C4-2B (cell line): ENCODE measurements at regions not wholly inside any gene's neighbourhood (a gene's known extent, or its start where the extent isn't known, plus 50 kb on each side); places are given as distances from the start of the nearest gene placed in this dataset.

Experiments used
- CTCF ChIP-seq: fragments of 450-650 bp; conservative IDR thresholded peaks from 2 replicates; pipeline ENCODE4 v1.5.1; 2017; ENCODE audit warnings: mild to moderate bottlenecking
- ZFX ChIP-seq: fragments of 450-650 bp; IDR thresholded peaks from 2 replicates; pipeline ENCODE4 v1.6.1; 2017

- TF ChIP-seq CTCF (no peak), ZFX (no peak)
Observed at GRCh38 chr22:49577168-49578060, 250.3 kb downstream of the BRD1 start.
